ENCODE measurements at regions not wholly inside any gene's neighbourhood (a gene's known extent, or its start where the extent isn't known, plus 50 kb on each side); places are given as distances from the start of the nearest gene placed in this dataset.

GRCh38 chr6:119447921-119448320, 98.4 kb upstream of the MAN1A1 start:
- H3K36me3 Mint-ChIP-seq (ENCODE audit: low read depth): no peaks in the 10 kb centered on the region
- H3K27me3 Mint-ChIP-seq (ENCODE audit: insufficient read depth, low read depth, poor library complexity): peaks cover 4% of the 10 kb centered on the region
- no peak for ATAC-seq

More at GRCh38 chr6:119447921-119448320, 98.4 kb upstream of the MAN1A1 start:
- TF ChIP-seq ZNF462 (CRISPR knock-in tag; IDR thresholded peaks at IDR 0.05): no peak
- TF ChIP-seq EZH2 (IDR thresholded peaks at IDR 0.05; ENCODE audit: low read depth, unreplicated experiment): no peak
- no peak for TF ChIP-seq ZNF331 (CRISPR knock-in tag; IDR thresholded peaks at IDR 0.05; ENCODE audit: low read depth)
- TF ChIP-seq JUNB (IDR thresholded peaks at IDR 0.05; ENCODE audit: unreplicated experiment): no peak
- TF ChIP-seq STAT1 (IDR thresholded peaks at IDR 0.05; ENCODE audit: unreplicated experiment): no peak
- TF ChIP-seq NANOG (IDR thresholded peaks at IDR 0.05; ENCODE audit: borderline replicate concordance): no peak
- TF ChIP-seq REST (IDR thresholded peaks at IDR 0.05; ENCODE audit: unreplicated experiment): no peak
- no peak for TF ChIP-seq ETS1 (IDR thresholded peaks at IDR 0.05)
- Histone ChIP-seq H3K79me2 (replicated peaks; ENCODE audit: insufficient read depth) (no peaks in the 10 kb centered on the region), H3K27ac (ENCODE audit: low read depth) (no peak overlapping the region), H2AFZ (no peak overlapping the region), H3K4me2 (no peak overlapping the region), H3K27me3 (ENCODE audit: insufficient read depth) (no peaks in the 10 kb centered on the region), H3F3A (replicated peaks; ENCODE audit: low read depth) (no peaks in the 10 kb centered on the region), H3K9me2 (ENCODE audit: insufficient read depth) (peaks cover 12% of the 10 kb centered on the region), H3K4me3 (no peak overlapping the region), H4K20me1 (replicated peaks; ENCODE audit: insufficient read depth) (no peaks in the 10 kb centered on the region), H3K36me3 (ENCODE audit: insufficient read depth) (no peaks in the 10 kb centered on the region), H3K4me1 (ENCODE audit: insufficient read depth) (no peaks in the 10 kb centered on the region)
- H3K4me3 Mint-ChIP-seq: no peak overlapping the region
- no peak overlapping the region for H3K27ac Mint-ChIP-seq
- H3K9me3 Mint-ChIP-seq: no peaks in the 10 kb centered on the region
- peaks cover 15% of the 10 kb centered on the region for H3K4me1 Mint-ChIP-seq
- DNase-seq (ENCODE audit: low spot score): no peak
